IPS DF 6.9 (cell line): ENCODE measurements at regions not wholly inside any gene's neighbourhood (a gene's known extent, or its start where the extent isn't known, plus 50 kb on each side); places are given as distances from the start of the nearest gene placed in this dataset.

Experiments used
- DNase-seq: peaks from one replicate; pipeline ENCODE4 v3.0.0-alpha.2; 2013; ENCODE audit warnings: low read depth, low spot score
- H3K27ac ChIP-seq: one replicate; pipeline ENCODE4 v1.5.1; 2013; ENCODE audit warnings: low read length, control low read depth
- H3K27me3 ChIP-seq: 2 replicates; pipeline ENCODE4 v1.6.1; 2013; ENCODE audit warnings: mild to moderate bottlenecking, low read length; ENCODE audit not compliant: control insufficient read depth, insufficient read depth
- H3K36me3 ChIP-seq: 2 replicates; pipeline ENCODE4 v1.6.1; 2013; ENCODE audit warnings: low read length; ENCODE audit not compliant: control insufficient read depth, insufficient read depth
- H3K4me1 ChIP-seq: 2 replicates; pipeline ENCODE4 v1.6.1; 2013; ENCODE audit warnings: low read length; ENCODE audit not compliant: control insufficient read depth, insufficient read depth
- H3K4me3 ChIP-seq: 2 replicates; pipeline ENCODE4 v1.5.1; 2013; ENCODE audit warnings: mild to moderate bottlenecking, low read length
- H3K9me3 ChIP-seq: 2 replicates; pipeline ENCODE4 v1.6.1; 2013; ENCODE audit warnings: low read length, inconsistent platforms; ENCODE audit not compliant: control insufficient read depth, insufficient read depth
- WGBS: extraction: QIAGEN DNeasy Blood & Tissue Kit; methylation state at CpG from one replicate; pipeline ENCODE4 v1.1.7; 2013; ENCODE audit warnings: mixed read lengths, missing lambda C conversion rate; ENCODE audit not compliant: insufficient read length, insufficient coverage; 5-methylcytosine and 5-hydroxymethylcytosine counted together

DNA sequence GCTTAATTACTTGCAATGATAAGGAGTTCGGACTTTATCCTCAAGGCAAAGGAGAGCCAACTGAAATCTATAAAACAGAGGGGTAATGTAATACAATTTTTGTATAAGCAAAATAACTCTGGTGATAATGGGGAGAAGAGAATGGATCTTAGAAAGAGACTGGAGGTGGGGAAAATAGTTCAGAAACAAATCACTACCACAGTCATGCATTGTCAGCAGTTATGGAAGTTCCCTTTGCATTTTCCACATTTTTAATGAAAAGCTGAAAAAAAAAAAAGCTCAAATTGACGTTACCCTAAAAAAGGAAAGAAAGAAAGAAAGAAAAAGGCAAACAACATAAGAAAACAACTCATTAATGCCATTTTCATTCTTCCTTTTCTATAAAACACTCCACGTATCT, 337.6 kb upstream of the HSF2 start:
- 100% methylated on average over 1 of the region's 3 CpGs for WGBS
- Histone ChIP-seq H3K27me3 (no peaks in the 10 kb centered on the region), H3K4me1 (no peaks in the 10 kb centered on the region), H3K36me3 (no peaks in the 10 kb centered on the region), H3K4me3 (no peak overlapping the region), H3K27ac (no peak overlapping the region), H3K9me3 (no peaks in the 10 kb centered on the region)
- no peak for DNase-seq

DNA sequence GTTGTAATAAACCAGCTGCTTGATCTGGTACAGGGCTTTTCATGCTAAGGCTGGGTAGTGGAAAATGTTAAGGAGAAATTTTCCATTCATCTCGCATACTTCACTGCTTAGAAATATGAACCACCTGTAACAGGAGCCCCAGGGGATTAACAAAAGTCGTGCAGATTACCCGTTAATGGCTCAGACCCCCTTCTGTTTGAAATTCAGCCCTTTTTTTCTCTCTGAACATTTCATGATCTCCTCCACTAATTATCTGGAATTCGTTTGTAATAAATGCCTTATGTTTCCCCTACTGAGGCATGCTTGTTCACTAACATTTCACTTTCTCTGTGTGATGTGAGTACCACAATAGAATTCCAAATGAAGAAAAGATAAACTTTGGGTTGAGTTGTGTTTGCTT, 336.4 kb upstream of the HSF2 start:
- H3K27me3 ChIP-seq, result no peaks in the 10 kb centered on the region
- no peak overlapping the region for H3K27ac ChIP-seq
- no peaks in the 10 kb centered on the region for H3K4me1 ChIP-seq
- no peak for DNase-seq
- no CpG with 5 or more reads among the region's 4 CpGs for WGBS
- no peaks in the 10 kb centered on the region for H3K36me3 ChIP-seq
- no peaks in the 10 kb centered on the region for H3K9me3 ChIP-seq
- no peak overlapping the region for H3K4me3 ChIP-seq

DNA sequence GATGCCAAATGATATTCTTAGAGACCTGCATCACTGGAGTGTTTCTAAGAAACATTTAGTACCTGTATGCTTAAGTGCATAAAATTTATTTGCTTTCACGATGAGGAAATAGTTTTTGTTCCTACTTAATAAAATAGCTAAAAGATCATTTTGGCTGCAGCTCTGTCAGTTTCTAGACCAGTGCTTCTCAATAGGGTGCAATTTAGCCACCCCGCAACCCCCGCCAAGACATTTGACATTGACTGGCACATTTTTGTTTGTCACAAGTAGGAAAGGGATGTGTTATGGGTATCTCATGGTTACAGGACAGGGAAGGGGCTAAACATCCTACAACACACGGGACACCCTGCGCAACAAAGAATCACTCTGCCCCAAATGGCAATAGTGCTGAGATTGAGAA, 335.7 kb upstream of the HSF2 start:
- Histone ChIP-seq H3K27me3 (no peaks in the 10 kb centered on the region), H3K9me3 (no peaks in the 10 kb centered on the region), H3K36me3 (no peaks in the 10 kb centered on the region), H3K27ac (no peak overlapping the region), H3K4me3 (no peak overlapping the region), H3K4me1 (no peaks in the 10 kb centered on the region)
- WGBS, result no CpG with 5 or more reads among the region's 5 CpGs
- no peak for DNase-seq

DNA sequence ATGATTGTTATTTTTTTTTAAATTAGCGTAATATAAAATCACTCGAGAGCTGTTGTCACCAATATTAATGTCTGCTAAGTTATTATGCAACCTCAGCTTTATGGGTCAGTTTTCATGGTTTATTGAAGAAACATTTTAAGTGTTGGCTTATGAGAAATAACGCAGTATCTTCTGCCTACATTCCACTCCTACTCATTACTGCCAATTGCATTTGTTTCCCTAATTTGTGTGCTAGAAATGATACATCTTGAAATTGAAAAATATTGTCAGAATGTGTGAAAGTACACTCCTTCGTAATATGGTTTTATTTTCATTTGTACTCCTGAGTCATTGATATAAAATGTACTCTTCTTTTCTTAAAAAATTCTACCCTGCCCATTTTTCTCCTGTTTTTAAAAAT, 333.3 kb upstream of the HSF2 start:
- Histone ChIP-seq H3K27ac (no peak overlapping the region), H3K36me3 (no peaks in the 10 kb centered on the region), H3K27me3 (no peaks in the 10 kb centered on the region), H3K4me3 (no peak overlapping the region), H3K9me3 (no peaks in the 10 kb centered on the region), H3K4me1 (no peaks in the 10 kb centered on the region)
- no CpG with 5 or more reads among the region's 4 CpGs for WGBS
- DNase-seq, result no peak

DNA sequence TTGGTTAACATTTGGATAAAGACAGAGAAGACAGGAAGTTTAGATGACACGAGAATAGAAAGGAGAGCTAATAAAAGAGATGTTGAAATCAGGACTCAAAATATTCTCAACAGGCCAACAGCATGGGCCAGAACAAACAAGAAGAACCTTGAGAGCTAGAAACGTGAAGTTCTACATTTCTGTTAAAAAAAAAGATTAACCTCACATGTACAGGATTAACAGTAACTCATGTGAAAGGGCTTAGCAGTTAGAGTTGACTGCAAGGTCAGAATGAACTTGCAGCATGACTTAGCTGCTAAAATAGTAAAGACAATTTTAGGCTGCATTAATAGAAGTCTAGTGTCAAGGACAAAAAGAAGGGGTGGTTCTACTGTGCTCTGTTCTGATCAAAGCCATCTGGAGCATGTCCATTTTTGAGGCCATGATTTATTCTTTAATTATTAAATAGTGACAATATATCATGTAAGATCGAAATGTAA, 331.1 kb upstream of the HSF2 start:
- Histone ChIP-seq H3K9me3 (no peaks in the 10 kb centered on the region), H3K27me3 (no peaks in the 10 kb centered on the region), H3K4me3 (no peak overlapping the region), H3K36me3 (no peaks in the 10 kb centered on the region), H3K27ac (no peak overlapping the region), H3K4me1 (no peaks in the 10 kb centered on the region)
- no peak for DNase-seq
- WGBS, result no CpG with 5 or more reads among the region's 3 CpGs

DNA sequence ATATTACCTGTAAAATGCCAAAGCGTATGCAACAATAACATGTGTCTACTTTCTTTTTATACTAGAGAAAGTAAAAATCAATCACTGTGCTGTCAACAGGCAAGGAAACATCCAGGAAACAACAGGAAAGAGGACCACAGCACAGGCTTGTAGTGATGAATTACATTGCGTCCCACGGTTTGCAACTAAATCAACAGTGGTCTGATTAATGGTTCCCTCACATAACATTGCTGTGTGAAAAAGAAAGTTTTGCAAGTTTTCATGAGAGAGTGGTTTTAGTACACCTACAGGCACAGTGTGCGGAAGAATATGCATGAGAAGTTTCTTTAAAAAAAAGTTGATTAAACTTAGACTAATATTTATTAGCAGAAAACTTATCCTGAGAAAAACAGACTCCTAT, 329.5 kb upstream of the HSF2 start:
- Histone ChIP-seq H3K9me3 (no peaks in the 10 kb centered on the region), H3K36me3 (no peaks in the 10 kb centered on the region), H3K27me3 (no peaks in the 10 kb centered on the region), H3K4me3 (no peak overlapping the region), H3K27ac (no peak overlapping the region), H3K4me1 (no peaks in the 10 kb centered on the region)
- WGBS, result no CpG with 5 or more reads among the region's 4 CpGs
- no peak for DNase-seq

DNA sequence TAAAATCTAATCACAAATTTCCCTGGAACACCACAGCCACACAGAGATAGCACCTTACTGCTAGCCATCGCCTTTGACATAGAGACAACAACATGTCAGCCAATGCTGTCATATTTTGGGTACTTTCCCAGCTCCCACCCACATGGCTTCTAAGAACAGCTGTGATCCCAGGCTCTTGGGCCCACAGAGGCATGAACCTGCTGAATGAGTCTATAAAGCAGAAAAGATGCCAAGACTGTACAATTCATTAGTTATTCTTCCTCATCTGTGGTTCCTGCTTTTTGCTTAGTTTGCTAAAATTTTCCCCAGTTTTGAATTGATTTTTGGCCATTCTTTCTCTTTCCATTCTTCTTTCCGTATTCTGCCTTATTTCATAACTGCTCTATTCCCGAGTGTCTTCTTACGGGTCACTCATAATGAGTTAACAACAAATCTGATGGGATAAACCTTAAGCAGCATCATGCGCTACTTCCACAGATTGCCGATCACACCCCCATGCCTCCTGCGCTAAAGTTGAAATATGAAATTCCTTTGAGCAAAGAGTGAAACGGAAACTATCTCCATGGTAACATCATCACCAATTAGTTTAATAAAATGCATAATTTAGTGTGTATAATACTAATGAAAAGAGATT, 327.3 kb upstream of the HSF2 start:
- no peak overlapping the region for H3K4me3 ChIP-seq
- H3K27ac ChIP-seq, result no peak overlapping the region
- H3K27me3 ChIP-seq, result no peaks in the 10 kb centered on the region
- H3K4me1 ChIP-seq, result 0 out of 2 replicates have a peak, but pooled peaks cover 2% of the 10 kb centered on the region
- no peak for DNase-seq
- WGBS, result no CpG with 5 or more reads among the region's 8 CpGs
- H3K36me3 ChIP-seq, result no peaks in the 10 kb centered on the region
- H3K9me3 ChIP-seq, result no peaks in the 10 kb centered on the region

DNA sequence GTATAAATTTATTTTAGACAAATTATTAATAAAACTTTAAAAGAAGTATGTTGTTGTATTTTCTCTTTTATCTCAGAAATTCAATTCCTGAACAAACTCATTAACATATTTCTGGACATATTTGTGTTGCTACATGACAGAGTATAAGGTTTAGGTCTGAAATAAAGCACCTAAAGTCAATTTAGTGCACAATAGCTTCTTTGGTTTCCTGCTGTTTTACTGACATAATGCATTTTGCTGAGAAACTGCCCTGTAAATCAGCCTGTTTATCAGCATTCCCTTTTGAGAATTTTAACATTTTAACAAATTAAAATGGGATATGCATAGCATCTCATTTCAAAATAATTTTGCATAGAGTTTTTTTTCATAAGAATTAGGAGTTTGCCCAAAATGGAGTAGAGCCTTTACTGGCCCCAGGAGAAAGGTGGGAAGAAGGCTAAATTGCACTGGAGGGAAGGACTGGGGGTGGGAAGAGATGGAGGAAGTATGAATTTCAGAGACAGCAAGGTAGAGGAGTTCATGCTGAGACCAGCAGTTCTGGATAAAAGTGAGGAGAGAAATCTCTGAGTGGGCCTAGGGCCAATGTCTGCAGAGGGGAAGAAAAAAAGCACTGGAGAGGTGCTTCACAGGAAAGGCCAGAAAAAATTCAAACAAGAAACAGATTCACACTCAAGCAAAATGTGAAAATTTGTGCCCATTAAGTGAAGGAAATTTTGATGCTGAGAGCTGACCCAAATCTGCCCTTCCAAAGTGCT, 324.2 kb upstream of the HSF2 start:
- H3K36me3 ChIP-seq, result no peaks in the 10 kb centered on the region
- H3K27ac ChIP-seq, result no peak overlapping the region
- no peaks in the 10 kb centered on the region for H3K9me3 ChIP-seq

DNA sequence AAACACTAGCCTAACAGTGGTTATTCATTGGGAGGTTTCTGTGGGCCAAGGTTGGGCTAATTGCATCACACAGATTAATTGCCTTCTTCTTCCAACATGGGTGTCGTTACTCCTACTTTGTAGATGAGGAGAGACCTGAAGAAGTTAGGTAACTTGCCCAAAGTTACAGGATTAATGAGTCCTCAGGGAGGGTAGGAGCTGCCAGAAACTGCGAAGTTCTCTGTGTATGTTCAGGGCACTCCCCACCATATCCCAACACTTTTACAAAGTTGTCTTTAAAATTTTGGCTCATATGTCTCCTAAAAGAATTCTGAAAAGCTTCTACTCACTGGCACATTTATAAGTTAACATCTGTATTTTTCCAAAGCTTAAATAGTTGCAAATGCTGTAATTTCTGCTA, 323.5 kb upstream of the HSF2 start:
- Histone ChIP-seq H3K27me3 (no peaks in the 10 kb centered on the region), H3K4me3 (no peak overlapping the region), H3K4me1 (0 out of 2 replicates have a peak, but pooled peaks cover 2% of the 10 kb centered on the region), H3K27ac (no peak overlapping the region), H3K36me3 (no peaks in the 10 kb centered on the region), H3K9me3 (no peaks in the 10 kb centered on the region)
- no CpG with 5 or more reads among the region's 2 CpGs for WGBS
- no peak for DNase-seq

More for the DNA sequence above, 324.2 kb upstream of the HSF2 start:
- DNase-seq, result no peak
- 0 out of 2 replicates have a peak, but pooled peaks cover 2% of the 10 kb centered on the region for H3K4me1 ChIP-seq
- no peaks in the 10 kb centered on the region for H3K27me3 ChIP-seq
- no peak overlapping the region for H3K4me3 ChIP-seq

DNA sequence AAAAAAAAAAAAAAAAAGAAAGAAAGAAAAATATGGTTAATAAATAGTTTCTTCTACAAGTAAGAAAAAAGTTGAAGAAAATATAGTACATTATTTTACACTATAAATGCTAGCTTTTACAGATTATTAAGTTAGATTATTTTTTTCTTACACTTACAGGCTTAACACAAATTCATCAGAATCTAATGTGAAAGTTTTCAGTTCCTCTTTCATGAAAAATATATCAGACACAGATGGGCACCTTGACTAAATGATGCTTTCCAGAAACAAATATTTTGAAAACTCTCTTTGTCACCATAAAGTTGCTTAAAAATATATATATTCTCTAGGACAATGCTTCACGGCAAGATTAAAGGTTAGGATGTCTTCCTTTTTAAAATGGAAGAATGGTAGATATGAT, 321.8 kb upstream of the HSF2 start:
- Histone ChIP-seq H3K27ac (no peak overlapping the region), H3K9me3 (no peaks in the 10 kb centered on the region), H3K4me1 (peaks cover 3% of the 10 kb centered on the region; the same call in 1 of the 2 replicates), H3K36me3 (no peaks in the 10 kb centered on the region), H3K4me3 (no peak overlapping the region), H3K27me3 (no peaks in the 10 kb centered on the region)
- DNase-seq, result no peak
- no CpG with 5 or more reads among the region's 1 CpG for WGBS

DNA sequence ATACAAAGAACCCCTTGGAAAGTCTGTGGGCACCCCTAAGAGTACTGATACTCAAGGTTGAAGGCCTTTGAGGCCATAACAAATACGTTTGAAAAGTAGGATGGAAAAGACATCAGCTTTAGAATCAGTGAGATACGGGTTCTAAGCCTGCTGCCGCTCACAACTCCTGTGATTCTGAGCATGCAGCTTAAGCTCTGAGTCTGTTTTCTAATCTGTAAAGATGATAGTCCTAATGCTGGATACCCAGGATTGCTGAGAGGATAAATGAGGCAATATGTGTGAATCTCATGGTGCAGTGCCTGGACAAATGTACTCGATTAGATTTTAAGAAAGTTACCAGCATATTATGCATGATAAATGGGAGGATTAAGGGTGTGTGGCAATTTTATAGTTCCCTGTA, 321.0 kb upstream of the HSF2 start:
- Histone ChIP-seq H3K27me3 (no peaks in the 10 kb centered on the region), H3K36me3 (no peaks in the 10 kb centered on the region), H3K4me1 (peaks cover 3% of the 10 kb centered on the region; the same call in 1 of the 2 replicates), H3K4me3 (no peak overlapping the region), H3K27ac (no peak overlapping the region), H3K9me3 (no peaks in the 10 kb centered on the region)
- no peak for DNase-seq
- no CpG with 5 or more reads among the region's 4 CpGs for WGBS
